Stimulated activated CD8-positive, alpha-beta memory T cell treated with anti-CD3 and anti-CD28 coated beads, Interleukin-4, amount 100 ng/mL, for 4 hours (primary cell): ENCODE measurements at regions not wholly inside any gene's neighbourhood (a gene's known extent, or its start where the extent isn't known, plus 50 kb on each side); places are given as distances from the start of the nearest gene placed in this dataset.

Source experiments
- DNase-seq, 2 donors: peaks; one replicate each; pipeline ENCODE4 v3.0.0-alpha.2; 2020; ENCODE audit warnings: low read depth in 2 of 2, low spot score in 1 of 2

- DNase-seq, result no peak
Measured at GRCh38 chr18:78772360-78773302, 207.0 kb upstream of the SALL3 start.

- no peak for DNase-seq
Measured at GRCh38 chr18:78773303-78773755, 206.3 kb upstream of the SALL3 start.

GRCh38 chr18:78773819-78774218 is 205.8 kb upstream of the SALL3 start:
- DNase-seq, result no peak

GRCh38 chr18:78774741-78775141 is 204.9 kb upstream of the SALL3 start:
- DNase-seq, result no peak

GRCh38 chr18:78776151-78776550 is 203.5 kb upstream of the SALL3 start:
- DNase-seq, result no peak

GRCh38 chr18:78776706-78777285 is 202.8 kb upstream of the SALL3 start:
- DNase-seq, result no peak

- DNase-seq, result no peak
Measured at GRCh38 chr18:78777992-78778391, 201.6 kb upstream of the SALL3 start.

- no peak for DNase-seq
Measured at GRCh38 chr18:78778651-78779050, 201.0 kb upstream of the SALL3 start.

GRCh38 chr18:78779996-78780718 is 199.5 kb upstream of the SALL3 start:
- DNase-seq, result no peak

- no peak for DNase-seq
Measured at GRCh38 chr18:78780719-78781600, 198.7 kb upstream of the SALL3 start.

GRCh38 chr18:78781601-78781960 is 198.0 kb upstream of the SALL3 start:
- DNase-seq, result no peak

- no peak for DNase-seq
Measured at GRCh38 chr18:78782951-78783563, 196.6 kb upstream of the SALL3 start.

- no peak for DNase-seq
Measured at GRCh38 chr18:78783564-78783960, 196.1 kb upstream of the SALL3 start.

GRCh38 chr18:78784861-78785260 is 194.8 kb upstream of the SALL3 start:
- DNase-seq, result no peak

- DNase-seq, result no peak
Measured at GRCh38 chr18:78785706-78786105, 193.9 kb upstream of the SALL3 start.

GRCh38 chr18:78786776-78787175 is 192.8 kb upstream of the SALL3 start:
- DNase-seq, result no peak

GRCh38 chr18:78787751-78788150 is 191.9 kb upstream of the SALL3 start:
- DNase-seq, result no peak

GRCh38 chr18:78788161-78788560 is 191.5 kb upstream of the SALL3 start:
- DNase-seq, result no peak

- DNase-seq, result no peak
Measured at GRCh38 chr18:78789850-78790249, 189.8 kb upstream of the SALL3 start.

GRCh38 chr18:78790511-78790910 is 189.1 kb upstream of the SALL3 start:
- DNase-seq, result no peak

- no peak for DNase-seq
Measured at GRCh38 chr18:78790960-78791359, 188.7 kb upstream of the SALL3 start.
